ENCODE measurements at regions not wholly inside any gene's neighbourhood (a gene's known extent, or its start where the extent isn't known, plus 50 kb on each side); places are given as distances from the start of the nearest gene placed in this dataset.

GRCh38 chr2:116680256-116680936 is 1134.1 kb upstream of the DDX18 start:
- no peak for TF ChIP-seq ZNF565 (CRISPR knock-in tag; conservative IDR thresholded peaks at IDR 0.05; ENCODE audit: low read depth)
- no peak for TF ChIP-seq ARNTL (CRISPR knock-in tag; IDR thresholded peaks at IDR 0.05; ENCODE audit: borderline replicate concordance, low read depth)
- TF ChIP-seq CSDC2 (CRISPR knock-in tag; IDR thresholded peaks at IDR 0.05), result no peak
- no peak for TF ChIP-seq TOX (CRISPR knock-in tag; IDR thresholded peaks at IDR 0.05; ENCODE audit: borderline replicate concordance)
- no peak for TF ChIP-seq CREB5 (CRISPR knock-in tag; IDR thresholded peaks at IDR 0.05; ENCODE audit: low read depth)
- TF ChIP-seq GLIS3 (CRISPR knock-in tag; IDR thresholded peaks at IDR 0.05), result no peak
- no peak for TF ChIP-seq CSRNP3 (CRISPR knock-in tag; IDR thresholded peaks at IDR 0.05)
- no peak for TF ChIP-seq BACH2 (CRISPR knock-in tag; IDR thresholded peaks at IDR 0.05; ENCODE audit: borderline replicate concordance)
- no peak for ATAC-seq

- ATAC-seq, result no peak
- TF ChIP-seq BACH2 (CRISPR knock-in tag; IDR thresholded peaks at IDR 0.05; ENCODE audit: borderline replicate concordance) (no peak), ZFP30 (CRISPR knock-in tag; IDR thresholded peaks at IDR 0.05) (no peak), PPARA (CRISPR knock-in tag; IDR thresholded peaks at IDR 0.05; ENCODE audit: borderline replicate concordance) (no peak), ISL1 (CRISPR knock-in tag; IDR thresholded peaks at IDR 0.05) (no peak), ZC3H10 (CRISPR knock-in tag; IDR thresholded peaks at IDR 0.05) (no peak), ZNF70 (CRISPR knock-in tag; IDR thresholded peaks at IDR 0.05) (no peak), CSDC2 (CRISPR knock-in tag; IDR thresholded peaks at IDR 0.05) (no peak), CSRNP3 (CRISPR knock-in tag; IDR thresholded peaks at IDR 0.05) (no peak), OSR1 (CRISPR knock-in tag; IDR thresholded peaks at IDR 0.05) (no peak), POU6F1 (CRISPR knock-in tag; IDR thresholded peaks at IDR 0.05; ENCODE audit: borderline replicate concordance, low read depth) (no peak), GLIS3 (CRISPR knock-in tag; IDR thresholded peaks at IDR 0.05) (no peak)
Measured at GRCh38 chr2:116687371-116687770, 1127.1 kb upstream of the DDX18 start.

GRCh38 chr2:116692988-116693387 is 1121.5 kb upstream of the DDX18 start:
- TF ChIP-seq RARB (CRISPR knock-in tag; IDR thresholded peaks at IDR 0.05), result no peak
- TF ChIP-seq GLIS3 (CRISPR knock-in tag; IDR thresholded peaks at IDR 0.05), result no peak
- no peak for TF ChIP-seq TOX (CRISPR knock-in tag; IDR thresholded peaks at IDR 0.05; ENCODE audit: borderline replicate concordance)
- TF ChIP-seq ZFP30 (CRISPR knock-in tag; IDR thresholded peaks at IDR 0.05), result no peak
- no peak for TF ChIP-seq CREB5 (CRISPR knock-in tag; IDR thresholded peaks at IDR 0.05; ENCODE audit: low read depth)
- ATAC-seq, result no peak

GRCh38 chr2:116696223-116696622 is 1118.3 kb upstream of the DDX18 start:
- no peak for ATAC-seq
- TF ChIP-seq ZFP3 (CRISPR knock-in tag; IDR thresholded peaks at IDR 0.05) (no peak), ARNTL (CRISPR knock-in tag; IDR thresholded peaks at IDR 0.05; ENCODE audit: borderline replicate concordance, low read depth) (no peak), PATZ1 (CRISPR knock-in tag; IDR thresholded peaks at IDR 0.05; ENCODE audit: borderline replicate concordance) (no peak), ISL1 (CRISPR knock-in tag; IDR thresholded peaks at IDR 0.05) (no peak), TCF4 (CRISPR knock-in tag; IDR thresholded peaks at IDR 0.05; ENCODE audit: borderline replicate concordance) (no peak), GLIS3 (CRISPR knock-in tag; IDR thresholded peaks at IDR 0.05) (no peak), ZNF8 (CRISPR knock-in tag; IDR thresholded peaks at IDR 0.05) (no peak), TSHZ2 (CRISPR knock-in tag; IDR thresholded peaks at IDR 0.05) (no peak), ZNF70 (CRISPR knock-in tag; IDR thresholded peaks at IDR 0.05) (no peak), TOX (CRISPR knock-in tag; IDR thresholded peaks at IDR 0.05; ENCODE audit: borderline replicate concordance) (no peak), OSR1 (CRISPR knock-in tag; IDR thresholded peaks at IDR 0.05) (no peak), PPARA (CRISPR knock-in tag; IDR thresholded peaks at IDR 0.05; ENCODE audit: borderline replicate concordance) (no peak)
